Heart left ventricle (tissue), 16 donors: ENCODE measurements at regions not wholly inside any gene's neighbourhood (a gene's known extent, or its start where the extent isn't known, plus 50 kb on each side); places are given as distances from the start of the nearest gene placed in this dataset.
"Not testable (repeated sequence)": the region's sequence is repeated elsewhere in the genome, so short reads cannot be mapped to it uniquely, and the experiment has no call there.

Experiments used
- ATAC-seq, 4 donors: fragments of 200-7000 bp; cut with Tn5 transposase; one replicate each; pipeline ENCODE4 v1.9.1; 2020 to 2022; ENCODE audit warnings: moderate library complexity in 4 of 4, mild to moderate bottlenecking in 3 of 4, moderate number of reproducible peaks in 1 of 4
- DNase-seq, 5 donors: peaks; one replicate each; pipeline ENCODE4 v3.0.0-alpha.2; 2020
- H3K27ac ChIP-seq, 12 donors: fragments of 200-600 bp; sonication (generic) in 4 of 12; one replicate each; pipeline versions ENCODE4 v1.5.0 to v1.8.0; 2016 to 2022; ENCODE audit warnings: mild to moderate bottlenecking in 2 of 12
- H3K27me3 ChIP-seq, 9 donors: fragments of 200-600 bp; sonication (generic) in 2 of 9; one replicate each; pipeline versions ENCODE4 v1.5.1 to v1.8.0; 2016 to 2022; ENCODE audit warnings: mild to moderate bottlenecking in 3 of 9
- H3K36me3 ChIP-seq, 9 donors: fragments of 200-600 bp; sonication (generic) in 2 of 9; one replicate each; pipeline versions ENCODE4 v1.5.0 to v1.8.0; 2018 to 2022; ENCODE audit warnings: mild to moderate bottlenecking in 2 of 9
- H3K4me1 ChIP-seq, 12 donors: fragments of 200-600 bp; sonication (generic) in 4 of 12; one replicate each; pipeline versions ENCODE4 v1.5.0 to v1.8.0; 2016 to 2022; ENCODE audit warnings: mild to moderate bottlenecking in 3 of 12
- H3K4me3 ChIP-seq, 12 donors: fragments of 200-600 bp; sonication (generic) in 4 of 12; one replicate each; pipeline versions ENCODE4 v1.5.0 to v1.8.0; 2017 to 2022; ENCODE audit warnings: mild to moderate bottlenecking in 9 of 12, moderate library complexity in 4 of 12
- H3K9me3 ChIP-seq, 12 donors: fragments of 200-600 bp; sonication (generic) in 4 of 12; one replicate each; pipeline versions ENCODE4 v1.5.0 to v1.8.0; 2016 to 2022; ENCODE audit warnings: mild to moderate bottlenecking in 1 of 12
- POLR2A ChIP-seq, 2 donors: fragments of 450-650 bp; IDR thresholded peaks; one replicate each; pipeline ENCODE4 v1.6.1; 2017; ENCODE audit warnings: antibody characterized with exemption in 2 of 2, mild to moderate bottlenecking in 2 of 2, moderate library complexity in 2 of 2
- WGBS, 4 donors: extraction: QIAGEN DNeasy Blood & Tissue Kit in 2 of 4; methylation state at CpG; one replicate each; pipeline versions ENCODE4 v1.1.5 to v1.1.7; 2013 to 2018; 5-methylcytosine and 5-hydroxymethylcytosine counted together
- intact Hi-C, 10 donors: fragments of 100-400 bp; cut with DNase I; formaldehyde crosslinking; loops; one replicate each; pipeline versions ENCODE4 v1.11.1 to v1.14.2; 2022
- TF ChIP-seq, protein P1 (sequence below), 12 donors: fragments of 200-600 bp; sonication (generic) in 4 of 12; IDR thresholded peaks; one replicate each; pipeline versions ENCODE4 v1.5.0 to v1.8.0; 2018 to 2022; ENCODE audit warnings: antibody characterized with exemption in 12 of 12, mild to moderate bottlenecking in 5 of 12
- donor health status: ischemic (EF 13 %, LVEDD 7.1; RV severe dilation, severe dysfunction).
- donor health status: healthy with polysubstance abuse.
- donor health status: DM: no; HTN: yes; CAD: no.
- donor health status: DM: no; HTN: no; CAD: no.
- donor health status: ischemic (EF 25% LVEDD 6.9; RV normal size, moderate dysfunction).
- donor health status: ischemic (EF 25% LVEDD 5.7; RV mildly dilated, moderate dysfunction).
- donor health status: healthy.
- donor health status: DM: yes; HTN: yes; CAD: no.
- donor health status: ischemic (EF 35%, LVEDD 5.7; RV mildly dilated, moderate dysfunction).
- donor health status: nonischemic (EF 11% LVEDD 7.7; RV severe dilation, severe dysfunction).
- donor health status: DM: yes; HTN: yes; CAD: no.
- donor health status: PGD.
- donor health status: ischemic (EF 29% LVEDD 5.4; RV normal size, mild dysfunction).
- donor health status: nonischemic (EF 23%, LVEDD 6.1; RV moderate dilation, normal function).

DNA sequence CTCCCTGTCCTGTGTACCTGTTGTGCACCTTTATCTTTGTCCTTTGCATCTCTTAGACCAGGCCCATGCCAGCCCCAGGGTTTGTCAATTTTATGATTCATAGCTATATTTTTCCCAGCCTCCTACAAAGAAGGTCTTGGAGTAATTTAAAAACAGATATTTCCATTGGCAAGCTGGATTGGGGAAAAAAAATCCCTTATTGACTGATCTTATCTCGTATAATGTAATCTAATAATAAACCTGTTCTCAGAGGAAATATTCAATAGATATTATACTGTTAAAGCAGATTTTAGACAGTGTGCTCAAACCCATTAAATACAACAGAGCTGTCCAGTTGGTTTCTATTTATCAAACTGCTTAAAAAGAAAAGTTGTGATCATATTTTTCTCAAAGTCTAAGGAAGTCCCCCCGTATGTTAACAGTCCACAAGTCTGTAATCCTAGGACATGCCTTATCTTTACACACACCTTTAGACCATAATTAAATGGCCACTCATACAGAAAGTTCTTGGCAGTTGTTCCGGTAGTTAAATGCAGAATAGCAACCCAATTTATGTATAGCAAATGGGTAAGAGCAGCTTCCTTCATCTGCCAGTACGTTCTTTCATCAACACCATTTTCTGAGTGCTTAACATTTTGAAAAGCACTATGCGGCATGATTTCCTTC, 700.9 kb upstream of the NR2F2 start:
- Histone ChIP-seq H3K4me3 (no peak overlapping the region), H3K4me1 (peaks cover 0 to 3% (median 0%) of the 10 kb centered on the region in 12 donors), H3K36me3 (no peaks in the 10 kb centered on the region), H3K9me3 (peaks cover 0 to 4% (median 0%) of the 10 kb centered on the region in 12 donors), H3K27me3 (no peaks in the 10 kb centered on the region), H3K27ac (no peak overlapping the region)
- WGBS, 4 donors = 85 to 90% (median 87%) methylated on average over 5 of the region's 5 CpGs
- no peak for TF ChIP-seq POLR2A (IDR thresholded peaks at IDR 0.05)
- TF ChIP-seq, protein P1, sequence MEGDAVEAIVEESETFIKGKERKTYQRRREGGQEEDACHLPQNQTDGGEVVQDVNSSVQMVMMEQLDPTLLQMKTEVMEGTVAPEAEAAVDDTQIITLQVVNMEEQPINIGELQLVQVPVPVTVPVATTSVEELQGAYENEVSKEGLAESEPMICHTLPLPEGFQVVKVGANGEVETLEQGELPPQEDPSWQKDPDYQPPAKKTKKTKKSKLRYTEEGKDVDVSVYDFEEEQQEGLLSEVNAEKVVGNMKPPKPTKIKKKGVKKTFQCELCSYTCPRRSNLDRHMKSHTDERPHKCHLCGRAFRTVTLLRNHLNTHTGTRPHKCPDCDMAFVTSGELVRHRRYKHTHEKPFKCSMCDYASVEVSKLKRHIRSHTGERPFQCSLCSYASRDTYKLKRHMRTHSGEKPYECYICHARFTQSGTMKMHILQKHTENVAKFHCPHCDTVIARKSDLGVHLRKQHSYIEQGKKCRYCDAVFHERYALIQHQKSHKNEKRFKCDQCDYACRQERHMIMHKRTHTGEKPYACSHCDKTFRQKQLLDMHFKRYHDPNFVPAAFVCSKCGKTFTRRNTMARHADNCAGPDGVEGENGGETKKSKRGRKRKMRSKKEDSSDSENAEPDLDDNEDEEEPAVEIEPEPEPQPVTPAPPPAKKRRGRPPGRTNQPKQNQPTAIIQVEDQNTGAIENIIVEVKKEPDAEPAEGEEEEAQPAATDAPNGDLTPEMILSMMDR (IDR thresholded peaks at IDR 0.05) = no peak
- no peak for DNase-seq
- no peak for ATAC-seq
- intact Hi-C loops = loop anchor here in 1 of 10 donors (10.0 kb wide), 1 partner anchor 215 kb away; no protein-coding TSS in a partner anchor

DNA sequence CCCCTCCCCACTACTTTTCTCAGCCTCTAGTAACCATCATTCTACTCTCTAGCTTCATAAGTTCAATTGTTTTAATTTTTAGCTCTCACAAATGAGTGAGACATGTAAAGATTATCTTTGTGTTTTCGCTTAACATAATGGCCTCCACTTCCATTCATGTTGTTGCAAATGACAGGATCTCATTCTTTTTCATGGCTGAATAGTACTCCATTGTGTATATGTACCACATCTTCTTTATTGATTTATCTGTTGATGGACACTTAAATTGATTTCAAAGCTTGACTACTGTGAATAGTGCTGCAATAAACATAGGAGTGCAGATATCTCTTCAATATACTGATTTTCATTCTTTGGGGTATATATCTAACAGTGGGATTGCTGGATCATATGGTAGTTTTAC, 699.8 kb upstream of the NR2F2 start:
- DNase-seq (no peak), ATAC-seq (no peak)
- intact Hi-C loops = no loop called here
- WGBS, 4 donors = 98 to 100% (median 98%) methylated on average over 1 of the region's 1 CpG
- H3K27ac ChIP-seq = no peak overlapping the region
- H3K4me1 ChIP-seq = peaks cover 0 to 3% (median 0%) of the 10 kb centered on the region in 12 donors
- H3K36me3 ChIP-seq = no peaks in the 10 kb centered on the region
- H3K4me3 ChIP-seq = no peak overlapping the region
- H3K27me3 ChIP-seq = no peaks in the 10 kb centered on the region
- H3K9me3 ChIP-seq = peaks cover 0 to 4% (median 0%) of the 10 kb centered on the region in 12 donors
- TF ChIP-seq, protein P1 (IDR thresholded peaks at IDR 0.05) = no peak
- TF ChIP-seq POLR2A (IDR thresholded peaks at IDR 0.05) = no peak

DNA sequence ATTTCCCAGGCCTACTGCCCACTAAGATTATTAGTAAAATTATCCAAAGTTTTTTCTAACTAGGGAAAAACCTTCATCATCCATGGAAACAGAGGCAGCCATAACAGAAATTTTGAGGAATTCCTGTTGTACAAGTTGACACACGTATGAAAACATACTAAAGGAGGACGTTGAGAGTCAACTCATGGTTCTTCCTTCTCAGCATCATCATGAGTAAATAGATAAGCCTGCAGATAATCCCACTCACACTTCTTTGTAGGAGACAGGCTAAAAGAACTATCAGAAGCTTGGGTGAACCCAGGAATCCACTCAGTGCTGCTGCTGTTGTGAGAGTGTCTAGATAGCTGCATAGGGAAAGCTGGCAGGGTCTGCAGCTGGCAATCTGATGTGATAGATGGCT, 694.8 kb upstream of the NR2F2 start:
- intact Hi-C loops = no loop called here
- H3K4me3 ChIP-seq = no peak overlapping the region
- H3K4me1 ChIP-seq = no peaks in the 10 kb centered on the region
- WGBS, 4 donors = 82 to 93% (median 85%) methylated on average over 2 of the region's 2 CpGs
- TF ChIP-seq POLR2A (IDR thresholded peaks at IDR 0.05) = no peak
- TF ChIP-seq, protein P1 (IDR thresholded peaks at IDR 0.05) = no peak
- DNase-seq (no peak), ATAC-seq (no peak)
- H3K9me3 ChIP-seq = peaks cover 0 to 2% (median 0%) of the 10 kb centered on the region in 12 donors
- no peaks in the 10 kb centered on the region for H3K36me3 ChIP-seq
- H3K27me3 ChIP-seq = no peaks in the 10 kb centered on the region
- H3K27ac ChIP-seq = no peak overlapping the region

DNA sequence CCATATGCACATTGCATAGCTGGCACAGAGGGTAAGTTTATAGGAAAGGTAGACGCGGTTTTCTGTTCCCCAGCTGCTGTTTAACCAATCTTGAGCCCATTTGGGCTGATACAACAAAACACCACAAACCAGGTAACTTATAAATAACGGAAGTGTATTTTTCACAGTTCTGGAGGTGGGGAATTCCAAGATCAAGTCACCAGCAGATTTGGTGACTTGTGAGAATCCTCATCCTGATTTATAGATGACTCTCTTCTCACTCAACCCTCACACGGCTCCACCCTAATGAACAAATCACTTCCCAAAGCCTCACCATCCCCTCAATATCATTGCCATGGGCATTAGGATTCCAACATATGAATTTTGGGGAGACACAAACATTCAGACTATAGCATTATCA, 694.4 kb upstream of the NR2F2 start:
- no peaks in the 10 kb centered on the region for H3K9me3 ChIP-seq
- 83 to 95% (median 90%) methylated on average over 4 of the region's 4 CpGs for WGBS, 4 donors
- H3K27me3 ChIP-seq = no peaks in the 10 kb centered on the region
- ATAC-seq (no peak), DNase-seq (no peak)
- H3K4me3 ChIP-seq = no peak overlapping the region
- no peaks in the 10 kb centered on the region for H3K36me3 ChIP-seq
- H3K27ac ChIP-seq = no peak overlapping the region
- H3K4me1 ChIP-seq = no peaks in the 10 kb centered on the region
- TF ChIP-seq, protein P1 (IDR thresholded peaks at IDR 0.05) = no peak
- no peak for TF ChIP-seq POLR2A (IDR thresholded peaks at IDR 0.05)
- intact Hi-C loops = no loop called here

DNA sequence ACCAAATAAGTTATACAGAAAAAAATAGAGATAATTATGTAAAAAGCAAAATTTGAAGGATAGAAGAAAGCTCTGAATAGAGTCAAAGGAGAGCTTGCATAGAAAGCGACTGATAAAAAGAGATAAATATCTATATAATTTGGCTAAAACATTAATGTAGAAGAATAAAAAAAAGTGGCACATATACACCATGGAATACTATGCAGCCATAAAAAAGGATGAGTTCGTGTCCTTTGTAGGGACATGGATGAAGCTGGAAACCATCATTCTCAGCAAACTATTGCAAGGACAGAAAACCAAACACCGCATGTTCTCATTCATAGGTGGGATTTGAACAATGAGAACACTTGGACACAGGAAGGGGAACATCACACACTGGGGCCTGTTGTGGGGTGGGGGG, 693.3 kb upstream of the NR2F2 start:
- 89 to 99% (median 95%) methylated on average over 3 of the region's 3 CpGs for WGBS, 4 donors
- ATAC-seq, H3K27me3 ChIP-seq, DNase-seq, intact Hi-C loops, H3K27ac ChIP-seq, H3K9me3 ChIP-seq, H3K4me1 ChIP-seq, H3K36me3 ChIP-seq, H3K4me3 ChIP-seq: not testable (repeated sequence)
